SJCRH30 (cell line): ENCODE measurements at regions not wholly inside any gene's neighbourhood (a gene's known extent, or its start where the extent isn't known, plus 50 kb on each side); places are given as distances from the start of the nearest gene placed in this dataset.
"Not testable (repeated sequence)": the region's sequence is repeated elsewhere in the genome, so short reads cannot be mapped to it uniquely, and the experiment has no call there.

Source experiments
- DNase-seq, 2 experiments: peaks; one replicate each; pipeline ENCODE4 v3.0.0-alpha.2; 2015 to 2020
- H3K27ac ChIP-seq: fragments of 250-450 bp; sonication (Bioruptor Pico); 2 replicates; pipeline ENCODE4 v1.5.1; 2020; ENCODE audit warnings: mild to moderate bottlenecking, moderate library complexity
- H3K27me3 ChIP-seq: fragments of 250-450 bp; sonication (Bioruptor Pico); 2 replicates; pipeline ENCODE4 v1.5.1; 2020; ENCODE audit warnings: mild to moderate bottlenecking, moderate library complexity
- H3K36me3 ChIP-seq: fragments of 250-450 bp; sonication (Bioruptor Pico); 2 replicates; pipeline ENCODE4 v1.5.1; 2020; ENCODE audit warnings: mild to moderate bottlenecking, moderate library complexity
- H3K4me1 ChIP-seq: fragments of 250-450 bp; sonication (Bioruptor Pico); 2 replicates; pipeline ENCODE4 v1.5.1; 2020; ENCODE audit warnings: mild to moderate bottlenecking, moderate library complexity
- H3K4me3 ChIP-seq: fragments of 250-450 bp; sonication (Bioruptor Pico); 2 replicates; pipeline ENCODE4 v1.5.1; 2020; ENCODE audit warnings: mild to moderate bottlenecking, moderate library complexity
- H3K9me3 ChIP-seq: fragments of 250-450 bp; sonication (Bioruptor Pico); replicated peaks from 2 replicates; pipeline ENCODE4 v1.5.1; 2020; ENCODE audit warnings: mild to moderate bottlenecking, moderate library complexity

- not testable (repeated sequence) for H3K27me3 ChIP-seq, DNase-seq, H3K4me1 ChIP-seq, H3K9me3 ChIP-seq, H3K4me3 ChIP-seq, H3K36me3 ChIP-seq, H3K27ac ChIP-seq
These were observed 190.7 kb upstream of the GLI2 start for GRCh38 chr2:120545007-120545406.

- H3K27me3 ChIP-seq = 0 out of 2 replicates have a peak, but pooled peaks cover 6% of the 10 kb centered on the region
- no peaks in the 10 kb centered on the region for H3K9me3 ChIP-seq
- no peak overlapping the region for H3K4me3 ChIP-seq
- peaks cover under 1% of the 10 kb centered on the region; the same call in 1 of the 2 replicates for H3K4me1 ChIP-seq
- no peaks in the 10 kb centered on the region for H3K36me3 ChIP-seq
- H3K27ac ChIP-seq = no peak overlapping the region
- DNase-seq = no peak
These were observed 190.1 kb upstream of the GLI2 start for GRCh38 chr2:120545521-120546047.

GRCh38 chr2:120546048-120546864, 189.4 kb upstream of the GLI2 start:
- H3K27me3 ChIP-seq = 0 out of 2 replicates have a peak, but pooled peaks cover 6% of the 10 kb centered on the region
- H3K36me3 ChIP-seq = no peaks in the 10 kb centered on the region
- no peaks in the 10 kb centered on the region for H3K4me1 ChIP-seq
- H3K9me3 ChIP-seq = no peaks in the 10 kb centered on the region
- no peak overlapping the region for H3K4me3 ChIP-seq
- no peak for DNase-seq
- no peak overlapping the region for H3K27ac ChIP-seq

GRCh38 chr2:120546865-120547390, 188.7 kb upstream of the GLI2 start:
- no peaks in the 10 kb centered on the region for H3K36me3 ChIP-seq
- no peak for DNase-seq
- H3K27ac ChIP-seq = no peak overlapping the region

GRCh38 chr2:120547662-120548061, 188.0 kb upstream of the GLI2 start:
- H3K36me3 ChIP-seq = no peaks in the 10 kb centered on the region
- 0 out of 2 replicates have a peak, but pooled peaks cover 3% of the 10 kb centered on the region for H3K27me3 ChIP-seq
- no peak overlapping the region for H3K4me3 ChIP-seq
- no peaks in the 10 kb centered on the region for H3K4me1 ChIP-seq
- no peaks in the 10 kb centered on the region for H3K9me3 ChIP-seq
- H3K27ac ChIP-seq = no peak overlapping the region
- DNase-seq = no peak

More at GRCh38 chr2:120546865-120547390, 188.7 kb upstream of the GLI2 start:
- H3K4me3 ChIP-seq = no peak overlapping the region
- no peaks in the 10 kb centered on the region for H3K9me3 ChIP-seq
- H3K4me1 ChIP-seq = no peaks in the 10 kb centered on the region
- H3K27me3 ChIP-seq = 0 out of 2 replicates have a peak, but pooled peaks cover 6% of the 10 kb centered on the region

GRCh38 chr2:120548627-120549608, 186.8 kb upstream of the GLI2 start:
- Histone ChIP-seq H3K4me1 (no peaks in the 10 kb centered on the region), H3K9me3 (no peaks in the 10 kb centered on the region), H3K4me3 (no peak overlapping the region), H3K27me3 (no peaks in the 10 kb centered on the region), H3K36me3 (no peaks in the 10 kb centered on the region), H3K27ac (no peak overlapping the region)
- no peak for DNase-seq

- Histone ChIP-seq H3K27me3 (no peaks in the 10 kb centered on the region), H3K36me3 (no peaks in the 10 kb centered on the region), H3K27ac (no peak overlapping the region)
These were observed 185.8 kb upstream of the GLI2 start for GRCh38 chr2:120549841-120550240.

GRCh38 chr2:120550282-120550681, 185.4 kb upstream of the GLI2 start:
- no peak for DNase-seq
- no peaks in the 10 kb centered on the region for H3K4me1 ChIP-seq
- H3K27me3 ChIP-seq = no peaks in the 10 kb centered on the region
- no peaks in the 10 kb centered on the region for H3K36me3 ChIP-seq
- H3K9me3 ChIP-seq = no peaks in the 10 kb centered on the region
- no peak overlapping the region for H3K4me3 ChIP-seq
- no peak overlapping the region for H3K27ac ChIP-seq

More at GRCh38 chr2:120549841-120550240, 185.8 kb upstream of the GLI2 start:
- Histone ChIP-seq H3K9me3 (no peaks in the 10 kb centered on the region), H3K4me3 (no peak overlapping the region), H3K4me1 (no peaks in the 10 kb centered on the region)
- no peak for DNase-seq

- Histone ChIP-seq H3K4me3 (no peak overlapping the region), H3K27me3 (no peaks in the 10 kb centered on the region), H3K36me3 (no peaks in the 10 kb centered on the region), H3K9me3 (no peaks in the 10 kb centered on the region), H3K4me1 (no peaks in the 10 kb centered on the region), H3K27ac (no peak overlapping the region)
- DNase-seq = no peak
These were observed 184.7 kb upstream of the GLI2 start for GRCh38 chr2:120550893-120551446.

- Histone ChIP-seq H3K9me3 (no peaks in the 10 kb centered on the region), H3K4me3 (no peak overlapping the region), H3K27me3 (no peaks in the 10 kb centered on the region), H3K36me3 (no peaks in the 10 kb centered on the region), H3K27ac (no peak overlapping the region), H3K4me1 (no peaks in the 10 kb centered on the region)
- no peak for DNase-seq
These were observed 184.1 kb upstream of the GLI2 start for GRCh38 chr2:120551522-120551921.

- Histone ChIP-seq H3K27me3 (no peaks in the 10 kb centered on the region), H3K27ac (no peak overlapping the region), H3K4me1 (no peaks in the 10 kb centered on the region), H3K9me3 (no peaks in the 10 kb centered on the region), H3K36me3 (no peaks in the 10 kb centered on the region), H3K4me3 (no peak overlapping the region)
- DNase-seq = no peak
These were observed 183.6 kb upstream of the GLI2 start for GRCh38 chr2:120552079-120552478.

- H3K27ac ChIP-seq = no peak overlapping the region
- no peaks in the 10 kb centered on the region for H3K4me1 ChIP-seq
- no peak for DNase-seq
- H3K27me3 ChIP-seq = no peaks in the 10 kb centered on the region
- no peaks in the 10 kb centered on the region for H3K36me3 ChIP-seq
- H3K4me3 ChIP-seq = no peak overlapping the region
- no peaks in the 10 kb centered on the region for H3K9me3 ChIP-seq
These were observed 182.7 kb upstream of the GLI2 start for GRCh38 chr2:120552800-120553481.

- H3K4me1 ChIP-seq = no peaks in the 10 kb centered on the region
- no peak overlapping the region for H3K4me3 ChIP-seq
- H3K27ac ChIP-seq = no peak overlapping the region
- no peaks in the 10 kb centered on the region for H3K36me3 ChIP-seq
- H3K9me3 ChIP-seq = no peaks in the 10 kb centered on the region
- DNase-seq = no peak
- peaks cover 3% of the 10 kb centered on the region; the same call in 1 of the 2 replicates for H3K27me3 ChIP-seq
These were observed 181.0 kb upstream of the GLI2 start for GRCh38 chr2:120554625-120555032.

- Histone ChIP-seq H3K27me3 (peaks cover 3% of the 10 kb centered on the region; the same call in 1 of the 2 replicates), H3K4me3 (no peak overlapping the region), H3K36me3 (no peaks in the 10 kb centered on the region), H3K4me1 (no peaks in the 10 kb centered on the region), H3K9me3 (no peaks in the 10 kb centered on the region), H3K27ac (no peak overlapping the region)
- DNase-seq = no peak
These were observed 180.6 kb upstream of the GLI2 start for GRCh38 chr2:120555092-120555491.
